ENCODE measurements at regions not wholly inside any gene's neighbourhood (a gene's known extent, or its start where the extent isn't known, plus 50 kb on each side); places are given as distances from the start of the nearest gene placed in this dataset.

- 15% methylated on average over 1 of the region's 1 CpG for WGBS
Measured at GRCh38 chr14:87522575-87522974, 470.4 kb downstream of the GALC start.

GRCh38 chr14:87508333-87508732 lies 484.6 kb downstream of the GALC start:
- no peak overlapping the region for H3K27ac ChIP-seq (ENCODE audit: low read length)
- no peaks in the 10 kb centered on the region for H3K27me3 ChIP-seq (ENCODE audit: control insufficient read depth, insufficient read depth)
- DNase-seq: no peak
- ATAC-seq: no peak
- H3K4me1 ChIP-seq (ENCODE audit: control insufficient read depth, insufficient read depth, low read length): no peaks in the 10 kb centered on the region
- H3K4me3 ChIP-seq (ENCODE audit: low read length): no peak overlapping the region
- H3K9me3 ChIP-seq (ENCODE audit: control insufficient read depth, low read length): no peaks in the 10 kb centered on the region
- 45% methylated on average over 1 of the region's 1 CpG for WGBS
- intact Hi-C loops (cut with DNase I): no loop called here

More at GRCh38 chr14:87522575-87522974, 470.4 kb downstream of the GALC start:
- Histone ChIP-seq H3K4me1 (ENCODE audit: control insufficient read depth, insufficient read depth, low read length) (no peaks in the 10 kb centered on the region), H3K9me3 (ENCODE audit: control insufficient read depth, low read length) (no peaks in the 10 kb centered on the region), H3K27ac (ENCODE audit: low read length) (no peak overlapping the region), H3K4me3 (ENCODE audit: low read length) (no peak overlapping the region), H3K27me3 (ENCODE audit: control insufficient read depth, insufficient read depth) (no peaks in the 10 kb centered on the region)
- DNase-seq (no peak), ATAC-seq (no peak)
- intact Hi-C loops (cut with DNase I): no loop called here

GRCh38 chr14:87503711-87504110 lies 489.3 kb downstream of the GALC start:
- Histone ChIP-seq H3K9me3 (ENCODE audit: control insufficient read depth, low read length) (no peaks in the 10 kb centered on the region), H3K4me3 (ENCODE audit: low read length) (no peak overlapping the region), H3K4me1 (ENCODE audit: control insufficient read depth, insufficient read depth, low read length) (no peaks in the 10 kb centered on the region), H3K27me3 (ENCODE audit: control insufficient read depth, insufficient read depth) (no peaks in the 10 kb centered on the region), H3K27ac (ENCODE audit: low read length) (no peak overlapping the region)
- WGBS: 84% methylated on average over 3 of the region's 3 CpGs
- ATAC-seq (no peak), DNase-seq (no peak)
- intact Hi-C loops (cut with DNase I): no loop called here

- 45% methylated on average over 3 of the region's 3 CpGs for whole genome bisulfite sequencing
- Histone ChIP-seq H3K27ac (ENCODE audit: low read length) (no peak overlapping the region), H3K4me1 (ENCODE audit: control insufficient read depth, insufficient read depth, low read length) (no peaks in the 10 kb centered on the region), H3K27me3 (ENCODE audit: control insufficient read depth, insufficient read depth) (no peaks in the 10 kb centered on the region), H3K9me3 (ENCODE audit: control insufficient read depth, low read length) (no peaks in the 10 kb centered on the region), H3K4me3 (ENCODE audit: low read length) (no peak overlapping the region)
- intact Hi-C loops (cut with DNase I): no loop called here
- no peak for DNase-seq
- no peak for ATAC-seq
Measured at GRCh38 chr14:87497301-87497700, 495.7 kb downstream of the GALC start.

- ATAC-seq (no peak), DNase-seq (no peak)
- no peak overlapping the region for H3K27ac ChIP-seq (ENCODE audit: low read length)
- intact Hi-C loops (cut with DNase I): no loop called here
- H3K9me3 ChIP-seq (ENCODE audit: control insufficient read depth, low read length): no peaks in the 10 kb centered on the region
- H3K27me3 ChIP-seq (ENCODE audit: control insufficient read depth, insufficient read depth): no peaks in the 10 kb centered on the region
- no peaks in the 10 kb centered on the region for H3K4me1 ChIP-seq (ENCODE audit: control insufficient read depth, insufficient read depth, low read length)
- H3K4me3 ChIP-seq (ENCODE audit: low read length): no peak overlapping the region
Measured at GRCh38 chr14:87494010-87494409, 499.0 kb downstream of the GALC start.

- Histone ChIP-seq H3K27me3 (ENCODE audit: control insufficient read depth, insufficient read depth) (no peaks in the 10 kb centered on the region), H3K4me1 (ENCODE audit: control insufficient read depth, insufficient read depth, low read length) (no peaks in the 10 kb centered on the region), H3K4me3 (ENCODE audit: low read length) (no peak overlapping the region), H3K9me3 (ENCODE audit: control insufficient read depth, low read length) (no peaks in the 10 kb centered on the region), H3K27ac (ENCODE audit: low read length) (no peak overlapping the region)
- no peak for ATAC-seq
- intact Hi-C loops (cut with DNase I): no loop called here
- no peak for DNase-seq
- WGBS: 65% methylated on average over 2 of the region's 2 CpGs
Measured at GRCh38 chr14:87492561-87492960, 500.4 kb downstream of the GALC start.

GRCh38 chr14:87491816-87492215 lies 501.2 kb downstream of the GALC start:
- no peak overlapping the region for H3K27ac ChIP-seq (ENCODE audit: low read length)
- no peaks in the 10 kb centered on the region for H3K27me3 ChIP-seq (ENCODE audit: control insufficient read depth, insufficient read depth)
- H3K4me3 ChIP-seq (ENCODE audit: low read length): no peak overlapping the region
- H3K9me3 ChIP-seq (ENCODE audit: control insufficient read depth, low read length): no peaks in the 10 kb centered on the region
- 79% methylated on average over 2 of the region's 2 CpGs for WGBS
- intact Hi-C loops (cut with DNase I): no loop called here
- no peak for DNase-seq
- no peak for ATAC-seq
- no peaks in the 10 kb centered on the region for H3K4me1 ChIP-seq (ENCODE audit: control insufficient read depth, insufficient read depth, low read length)

GRCh38 chr14:87489196-87489819 lies 503.7 kb downstream of the GALC start:
- no peaks in the 10 kb centered on the region for H3K4me1 ChIP-seq (ENCODE audit: control insufficient read depth, insufficient read depth, low read length)
- no peaks in the 10 kb centered on the region for H3K9me3 ChIP-seq (ENCODE audit: control insufficient read depth, low read length)
- WGBS: 78% methylated on average over 2 of the region's 2 CpGs
- no peaks in the 10 kb centered on the region for H3K27me3 ChIP-seq (ENCODE audit: control insufficient read depth, insufficient read depth)
- H3K4me3 ChIP-seq (ENCODE audit: low read length): no peak overlapping the region
- DNase-seq: no peak
- intact Hi-C loops (cut with DNase I): no loop called here
- H3K27ac ChIP-seq (ENCODE audit: low read length): no peak overlapping the region
- no peak for ATAC-seq

- Histone ChIP-seq H3K9me3 (ENCODE audit: control insufficient read depth, low read length) (no peaks in the 10 kb centered on the region), H3K27ac (ENCODE audit: low read length) (no peak overlapping the region), H3K27me3 (ENCODE audit: control insufficient read depth, insufficient read depth) (no peaks in the 10 kb centered on the region), H3K4me1 (ENCODE audit: control insufficient read depth, insufficient read depth, low read length) (no peaks in the 10 kb centered on the region), H3K4me3 (ENCODE audit: low read length) (no peak overlapping the region)
- DNase-seq (no peak), ATAC-seq (no peak)
- intact Hi-C loops (cut with DNase I): no loop called here
- 50% methylated on average over 8 of the region's 8 CpGs for WGBS
Measured at GRCh38 chr14:87483271-87484260, 509.4 kb downstream of the GALC start.

- Histone ChIP-seq H3K4me3 (ENCODE audit: low read length) (no peak overlapping the region), H3K9me3 (ENCODE audit: control insufficient read depth, low read length) (no peaks in the 10 kb centered on the region), H3K27ac (ENCODE audit: low read length) (no peak overlapping the region), H3K4me1 (ENCODE audit: control insufficient read depth, insufficient read depth, low read length) (no peaks in the 10 kb centered on the region), H3K27me3 (ENCODE audit: control insufficient read depth, insufficient read depth) (no peaks in the 10 kb centered on the region)
- intact Hi-C loops (cut with DNase I): no loop called here
- DNase-seq (no peak), ATAC-seq (no peak)
- WGBS: 85% methylated on average over 1 of the region's 1 CpG
Measured at GRCh38 chr14:87468531-87468930, 524.5 kb downstream of the GALC start.

- no peak overlapping the region for H3K27ac ChIP-seq (ENCODE audit: low read length)
- 70% methylated on average over 1 of the region's 1 CpG for WGBS
- no peaks in the 10 kb centered on the region for H3K9me3 ChIP-seq (ENCODE audit: control insufficient read depth, low read length)
- no peak for DNase-seq
- no peak overlapping the region for H3K4me3 ChIP-seq (ENCODE audit: low read length)
- intact Hi-C loops (cut with DNase I): no loop called here
- ATAC-seq: no peak
- no peaks in the 10 kb centered on the region for H3K27me3 ChIP-seq (ENCODE audit: control insufficient read depth, insufficient read depth)
- H3K4me1 ChIP-seq (ENCODE audit: control insufficient read depth, insufficient read depth, low read length): no peaks in the 10 kb centered on the region
Measured at GRCh38 chr14:87467578-87467977, 525.4 kb downstream of the GALC start.
